RCC 7860 (cell line): ENCODE measurements at regions not wholly inside any gene's neighbourhood (a gene's known extent, or its start where the extent isn't known, plus 50 kb on each side); places are given as distances from the start of the nearest gene placed in this dataset.
"Not testable (repeated sequence)": the region's sequence is repeated elsewhere in the genome, so short reads cannot be mapped to it uniquely, and the experiment has no call there.

Experiments used
- DNase-seq: peaks from one replicate; pipeline ENCODE4 v3.0.0-alpha.2; 2015; ENCODE audit warnings: low spot score
- FAIRE-seq: peaks from 2 replicates; lab custom pipeline; 2012; peaks lifted over from hg19 to GRCh38; lab: Jason Lieb, UNC

- no peak for FAIRE-seq
- DNase-seq: no peak
These were observed 163.8 kb upstream of the KITLG start for GRCh38 chr12:88743946-88744685.

GRCh38 chr12:88737838-88738472 is 157.7 kb upstream of the KITLG start:
- FAIRE-seq: no peak
- no peak for DNase-seq

- no peak for DNase-seq
- no peak for FAIRE-seq
These were observed 155.8 kb upstream of the KITLG start for GRCh38 chr12:88736031-88736430.

GRCh38 chr12:88733008-88733407 is 152.7 kb upstream of the KITLG start:
- FAIRE-seq (no peak), DNase-seq (no peak)

GRCh38 chr12:88729196-88729595 is 148.9 kb upstream of the KITLG start:
- FAIRE-seq: no peak
- DNase-seq: no peak

GRCh38 chr12:88726806-88727720 is 146.8 kb upstream of the KITLG start:
- no peak for FAIRE-seq
- no peak for DNase-seq

GRCh38 chr12:88725592-88726143 is 145.4 kb upstream of the KITLG start:
- FAIRE-seq: no peak
- no peak for DNase-seq

- no peak for DNase-seq
- no peak for FAIRE-seq
These were observed 142.9 kb upstream of the KITLG start for GRCh38 chr12:88723219-88723618.

GRCh38 chr12:88720785-88721650 is 140.7 kb upstream of the KITLG start:
- FAIRE-seq (no peak), DNase-seq (no peak)

- no peak for FAIRE-seq
These were observed 140.0 kb upstream of the KITLG start for GRCh38 chr12:88720231-88720630.

GRCh38 chr12:88717188-88717587 is 136.9 kb upstream of the KITLG start:
- FAIRE-seq (no peak), DNase-seq (no peak)

More at GRCh38 chr12:88720231-88720630, 140.0 kb upstream of the KITLG start:
- no peak for DNase-seq

GRCh38 chr12:88716240-88716639 is 136.0 kb upstream of the KITLG start:
- no peak for FAIRE-seq
- no peak for DNase-seq

- FAIRE-seq: no peak
These were observed 135.4 kb upstream of the KITLG start for GRCh38 chr12:88715673-88716072.

GRCh38 chr12:88714263-88714882 is 134.1 kb upstream of the KITLG start:
- not testable (repeated sequence) for FAIRE-seq, DNase-seq

More at GRCh38 chr12:88715673-88716072, 135.4 kb upstream of the KITLG start:
- no peak for DNase-seq

- DNase-seq: no peak
- FAIRE-seq: no peak
These were observed 127.5 kb upstream of the KITLG start for GRCh38 chr12:88707800-88708199.

GRCh38 chr12:88706286-88706685 is 126.0 kb upstream of the KITLG start:
- DNase-seq: no peak
- FAIRE-seq: no peak

GRCh38 chr12:88703790-88704189 is 123.5 kb upstream of the KITLG start:
- DNase-seq (no peak), FAIRE-seq (no peak)

- FAIRE-seq (no peak), DNase-seq (no peak)
These were observed 118.2 kb upstream of the KITLG start for GRCh38 chr12:88698471-88698870.

- FAIRE-seq (no peak), DNase-seq (no peak)
These were observed 113.7 kb upstream of the KITLG start for GRCh38 chr12:88693837-88694445.
